K562 (cell line): ENCODE measurements at regions not wholly inside any gene's neighbourhood (a gene's known extent, or its start where the extent isn't known, plus 50 kb on each side); places are given as distances from the start of the nearest gene placed in this dataset.

Source experiments
- CTCF ChIP-seq, 3 experiments: IDR thresholded peaks in 2 of 3; conservative IDR thresholded peaks in 1 of 3; 2 replicates each; pipeline ENCODE4 v1.5.1; 2011 to 2012; ENCODE audit warnings: low read length in 3 of 3, mild to moderate bottlenecking in 3 of 3, control low read depth in 2 of 3, improper control_type of control experiment in 1 of 3, inconsistent platforms in 1 of 3, low read depth in 1 of 3, mixed read lengths in 1 of 3, moderate library complexity in 1 of 3; ENCODE audit not compliant: insufficient read depth in 2 of 3
- MAFK ChIP-seq: IDR thresholded peaks from 2 replicates; pipeline ENCODE4 v1.6.1; 2011; ENCODE audit warnings: low read length, improper control_type of control experiment
- POLR2A ChIP-seq: fragments of 450-650 bp; conservative IDR thresholded peaks from 2 replicates; pipeline ENCODE4 v1.6.1; 2016
- ZNF23 ChIP-seq: fragments of 250-450 bp; sonication (Bioruptor Pico); IDR thresholded peaks from 2 replicates; pipeline ENCODE4 v1.4.0; 2020; ENCODE audit warnings: mild to moderate bottlenecking
- ZZZ3 ChIP-seq: fragments of 450-650 bp; IDR thresholded peaks from 2 replicates; pipeline ENCODE4 v1.6.1; 2016; ENCODE audit warnings: antibody characterized with exemption, mild to moderate bottlenecking, moderate library complexity
- TF ChIP-seq, protein P1 (sequence below): fragments of 450-650 bp; IDR thresholded peaks from 2 replicates; pipeline ENCODE4 v1.6.1; 2016; ENCODE audit warnings: mild to moderate bottlenecking

DNA sequence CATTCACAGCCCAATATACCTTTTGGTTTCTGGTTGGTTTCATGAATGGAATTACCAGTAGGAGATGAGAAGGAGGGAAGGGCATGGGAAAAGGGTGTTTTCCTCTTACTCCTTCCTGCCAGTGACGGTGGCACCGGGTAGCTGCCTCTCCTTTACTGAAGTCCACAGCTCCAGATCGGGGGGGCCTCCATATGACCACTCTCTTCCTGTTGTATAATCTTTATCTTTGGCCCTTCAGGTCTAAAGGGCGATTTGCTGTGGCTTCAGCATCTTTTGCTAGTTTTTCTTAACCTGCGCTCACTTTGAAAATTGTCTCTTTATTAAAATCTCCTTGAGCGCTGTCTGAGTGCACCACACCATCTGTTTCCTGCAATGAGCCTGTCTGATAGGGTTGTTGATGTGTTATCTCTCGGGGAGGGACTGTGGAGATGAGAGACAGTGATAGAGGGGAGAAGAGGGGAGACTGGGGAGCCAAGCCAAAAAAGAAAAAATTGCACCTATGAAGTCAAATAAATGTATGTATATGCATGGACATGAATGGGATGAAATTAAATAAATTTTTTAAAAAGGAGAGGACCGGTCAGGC is 449.3 kb upstream of the KLF4 start:
- TF ChIP-seq MAFK = no peak
- TF ChIP-seq POLR2A = no peak
- no peak for TF ChIP-seq ZZZ3
- TF ChIP-seq ZNF23 = no peak
- TF ChIP-seq, protein P1, sequence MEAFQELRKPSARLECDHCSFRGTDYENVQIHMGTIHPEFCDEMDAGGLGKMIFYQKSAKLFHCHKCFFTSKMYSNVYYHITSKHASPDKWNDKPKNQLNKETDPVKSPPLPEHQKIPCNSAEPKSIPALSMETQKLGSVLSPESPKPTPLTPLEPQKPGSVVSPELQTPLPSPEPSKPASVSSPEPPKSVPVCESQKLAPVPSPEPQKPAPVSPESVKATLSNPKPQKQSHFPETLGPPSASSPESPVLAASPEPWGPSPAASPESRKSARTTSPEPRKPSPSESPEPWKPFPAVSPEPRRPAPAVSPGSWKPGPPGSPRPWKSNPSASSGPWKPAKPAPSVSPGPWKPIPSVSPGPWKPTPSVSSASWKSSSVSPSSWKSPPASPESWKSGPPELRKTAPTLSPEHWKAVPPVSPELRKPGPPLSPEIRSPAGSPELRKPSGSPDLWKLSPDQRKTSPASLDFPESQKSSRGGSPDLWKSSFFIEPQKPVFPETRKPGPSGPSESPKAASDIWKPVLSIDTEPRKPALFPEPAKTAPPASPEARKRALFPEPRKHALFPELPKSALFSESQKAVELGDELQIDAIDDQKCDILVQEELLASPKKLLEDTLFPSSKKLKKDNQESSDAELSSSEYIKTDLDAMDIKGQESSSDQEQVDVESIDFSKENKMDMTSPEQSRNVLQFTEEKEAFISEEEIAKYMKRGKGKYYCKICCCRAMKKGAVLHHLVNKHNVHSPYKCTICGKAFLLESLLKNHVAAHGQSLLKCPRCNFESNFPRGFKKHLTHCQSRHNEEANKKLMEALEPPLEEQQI = no peak
- TF ChIP-seq CTCF (IDR thresholded peaks at IDR 0.05 in 2 of 3, conservative IDR thresholded peaks at IDR 0.05 in 1 of 3; ENCODE audit: insufficient read depth in 2 of 3, low read depth in 1 of 3, low read length in 3 of 3) = no peak
